Naive thymus-derived CD8-positive, alpha-beta T cell (primary cell): ENCODE measurements at regions not wholly inside any gene's neighbourhood (a gene's known extent, or its start where the extent isn't known, plus 50 kb on each side); places are given as distances from the start of the nearest gene placed in this dataset.

Source experiments
- ATAC-seq, 2 donors: fragments of 150-1000 bp; cut with Tn5 transposase in 1 of 2; sonication (Bioruptor Pico), chemical (Tn5 transposase) in 1 of 2; 1 replicate in 1 of 2; 2 replicates in 1 of 2; pipeline ENCODE4 v1.10.0; 2021; ENCODE audit warnings: mild to moderate bottlenecking in 2 of 2, moderate library complexity in 2 of 2
- POLR2A ChIA-PET: fragments of 350-600 bp; sonication (Branson Sonifier 250); formaldehyde crosslinking; loops from one replicate; lab custom pipeline; 2021; ENCODE audit warnings: antibody characterized with exemption; lab: Charles Lee
- DNase-seq, 10 donors: peaks; one replicate each; pipeline versions ENCODE4 v3.0.0 to v3.0.0-alpha.2; 2020 to 2022
- H3K27ac Mint-ChIP-seq, 10 donors: one replicate each; pipeline ENCODE4 v1.8.0; 2020 to 2022; ENCODE audit warnings: mild to moderate bottlenecking in 10 of 10, mixed read lengths in 10 of 10, moderate library complexity in 4 of 10, inconsistent platforms in 1 of 10
- H3K27me3 Mint-ChIP-seq, 5 donors: one replicate each; pipeline ENCODE4 v1.8.0; 2021 to 2022; ENCODE audit warnings: mixed read lengths in 5 of 5
- H3K36me3 Mint-ChIP-seq, 3 donors: one replicate each; pipeline ENCODE4 v1.8.0; 2020 to 2022; ENCODE audit warnings: mixed read lengths in 3 of 3, mild to moderate bottlenecking in 2 of 3, inconsistent platforms in 1 of 3
- H3K4me1 Mint-ChIP-seq, 4 donors: one replicate each; pipeline ENCODE4 v1.8.0; 2021 to 2022; ENCODE audit warnings: mixed read lengths in 4 of 4
- H3K4me3 Mint-ChIP-seq, 10 donors: one replicate each; pipeline ENCODE4 v1.8.0; 2020 to 2022; ENCODE audit warnings: mild to moderate bottlenecking in 10 of 10, mixed read lengths in 10 of 10, moderate library complexity in 6 of 10, inconsistent platforms in 1 of 10
- H3K9me3 Mint-ChIP-seq, 9 donors: one replicate each; pipeline ENCODE4 v1.8.0; 2020 to 2022; ENCODE audit warnings: mixed read lengths in 9 of 9, mild to moderate bottlenecking in 3 of 9, inconsistent platforms in 1 of 9, moderate library complexity in 1 of 9

DNA sequence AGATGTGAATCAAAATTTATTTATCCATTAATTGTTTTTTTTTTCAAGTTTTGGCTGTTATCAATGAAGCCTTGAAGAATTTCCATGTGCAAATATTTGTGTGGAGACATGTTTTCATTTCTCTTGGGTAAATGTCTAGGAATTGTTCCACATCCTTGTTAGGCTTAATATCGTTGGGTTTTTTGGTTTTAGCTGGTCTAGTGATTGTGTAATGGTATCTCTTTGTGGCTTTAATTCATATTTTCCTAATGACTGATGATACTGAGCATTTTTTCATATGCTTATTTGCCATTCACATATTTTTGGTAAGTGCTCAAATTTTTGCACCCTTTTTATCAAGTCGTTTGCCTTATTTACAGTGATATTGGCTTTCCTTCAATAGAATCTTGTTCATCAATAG is 250.3 kb upstream of the EPHA4 start:
- POLR2A ChIA-PET, result no interaction called here
- no peak for ATAC-seq
- Mint-ChIP-seq H3K4me3 (no peak overlapping the region), H3K9me3 (peaks cover 0 to 7% (median 0%) of the 10 kb centered on the region in 9 donors), H3K4me1 (no peaks in the 10 kb centered on the region), H3K27me3 (no peaks in the 10 kb centered on the region), H3K36me3 (no peaks in the 10 kb centered on the region), H3K27ac (no peak overlapping the region)
- no peak for DNase-seq

DNA sequence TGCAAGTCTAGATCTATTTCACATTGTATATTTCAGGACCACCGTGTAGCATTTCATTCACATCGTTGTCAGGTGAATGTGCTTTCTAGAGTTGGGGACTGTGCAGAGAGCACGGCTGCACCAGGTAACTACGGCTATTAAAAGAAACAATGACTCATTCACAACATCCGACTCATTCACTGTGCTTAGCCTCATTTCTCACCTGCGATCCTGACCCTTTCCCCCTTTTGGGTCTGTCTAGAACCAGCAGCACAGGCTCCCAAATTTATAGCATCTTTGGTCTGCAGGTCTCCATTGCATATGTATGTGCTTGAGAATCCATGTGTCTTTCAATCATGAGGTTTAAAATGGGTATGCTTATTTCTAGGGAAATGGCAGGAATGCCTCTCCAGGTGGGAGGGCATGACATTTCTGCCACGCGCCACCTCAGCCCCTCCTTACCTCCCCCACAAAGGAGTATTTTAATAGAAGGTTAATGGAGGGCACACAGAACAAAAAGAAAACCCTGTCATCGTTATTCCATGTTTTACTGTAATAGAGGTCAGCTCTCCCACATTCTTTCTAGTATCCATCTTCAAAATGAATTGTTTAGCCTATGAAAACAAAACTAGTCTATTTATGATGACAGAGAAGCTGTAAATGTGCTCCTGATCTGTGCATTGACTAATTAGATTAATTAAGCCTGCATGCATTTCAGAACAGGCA is 246.7 kb upstream of the EPHA4 start:
- POLR2A ChIA-PET, result no interaction called here
- Mint-ChIP-seq H3K36me3 (no peaks in the 10 kb centered on the region), H3K27ac (no peak overlapping the region), H3K4me3 (no peak overlapping the region), H3K27me3 (peaks cover 0 to 9% (median 0%) of the 10 kb centered on the region in 5 donors), H3K9me3 (peaks cover 0 to 7% (median 0%) of the 10 kb centered on the region in 9 donors), H3K4me1 (no peaks in the 10 kb centered on the region)
- ATAC-seq (no peak), DNase-seq (no peak)

GRCh38 chr2:221817878-221818277 is 245.8 kb upstream of the EPHA4 start:
- DNase-seq (no peak), ATAC-seq (no peak)
- H3K9me3 Mint-ChIP-seq, result peaks cover 0 to 11% (median 0%) of the 10 kb centered on the region in 9 donors
- H3K4me3 Mint-ChIP-seq, result no peak overlapping the region
- H3K36me3 Mint-ChIP-seq, result no peaks in the 10 kb centered on the region
- no peaks in the 10 kb centered on the region for H3K4me1 Mint-ChIP-seq
- POLR2A ChIA-PET, result no interaction called here
- H3K27me3 Mint-ChIP-seq, result peaks cover 0 to 9% (median 0%) of the 10 kb centered on the region in 5 donors
- H3K27ac Mint-ChIP-seq, result no peak overlapping the region

DNA sequence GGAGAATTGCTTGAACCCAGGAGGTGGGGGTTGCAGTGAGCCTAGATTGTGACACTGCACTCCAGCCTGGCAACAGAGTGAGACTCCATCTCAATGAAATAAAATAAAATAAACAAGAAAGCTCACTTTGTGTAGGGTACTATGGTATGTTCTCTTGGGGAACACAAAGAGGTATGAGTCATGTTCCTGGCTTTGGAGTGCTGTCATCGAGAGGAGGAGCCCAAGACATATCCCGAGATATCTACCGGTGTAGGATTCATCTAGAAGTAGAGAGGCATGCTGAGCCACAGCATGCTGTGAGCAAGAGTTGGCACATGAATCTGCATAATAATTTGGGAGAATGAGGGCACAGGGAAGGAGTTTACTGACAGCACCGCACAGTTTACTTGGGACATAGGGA is 244.9 kb upstream of the EPHA4 start:
- Mint-ChIP-seq H3K9me3 (peaks cover 0 to 17% (median 0%) of the 10 kb centered on the region in 9 donors), H3K4me1 (no peaks in the 10 kb centered on the region), H3K27ac (no peak overlapping the region), H3K27me3 (peaks cover 0 to 9% (median 0%) of the 10 kb centered on the region in 5 donors), H3K4me3 (no peak overlapping the region), H3K36me3 (no peaks in the 10 kb centered on the region)
- POLR2A ChIA-PET, result no interaction called here
- DNase-seq (no peak), ATAC-seq (no peak)

DNA sequence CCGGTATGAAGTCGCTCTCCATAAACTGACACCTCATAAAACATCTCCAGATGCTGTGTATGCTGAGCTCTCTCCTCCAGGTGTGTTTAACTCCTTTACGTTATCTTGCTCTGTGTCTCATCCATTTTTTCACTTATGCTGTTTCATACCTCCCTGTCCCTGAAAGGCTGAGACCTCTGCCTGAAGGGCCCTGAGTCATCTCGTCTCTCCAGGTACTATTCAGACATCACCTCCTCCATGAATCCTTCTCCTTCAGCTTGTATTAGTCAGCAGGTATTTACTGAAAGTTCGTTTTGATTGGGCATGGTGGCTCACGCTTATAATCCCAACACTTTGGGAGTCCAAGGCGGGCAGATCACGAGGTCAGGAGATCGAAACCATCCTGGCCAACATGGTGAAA is 244.5 kb upstream of the EPHA4 start:
- Mint-ChIP-seq H3K27me3 (peaks cover 0 to 9% (median 0%) of the 10 kb centered on the region in 5 donors), H3K36me3 (no peaks in the 10 kb centered on the region), H3K9me3 (peaks cover 0 to 17% (median 0%) of the 10 kb centered on the region in 9 donors), H3K27ac (no peak overlapping the region), H3K4me3 (no peak overlapping the region), H3K4me1 (no peaks in the 10 kb centered on the region)
- ATAC-seq (no peak), DNase-seq (no peak)
- POLR2A ChIA-PET, result no interaction called here

- ATAC-seq, result no peak
Observed at GRCh38 chr2:221810650-221811049, 238.5 kb upstream of the EPHA4 start.

GRCh38 chr2:221810245-221810644 is 238.1 kb upstream of the EPHA4 start:
- Mint-ChIP-seq H3K4me1 (no peaks in the 10 kb centered on the region), H3K27me3 (peaks cover 0 to 5% (median 0%) of the 10 kb centered on the region in 5 donors), H3K27ac (no peak overlapping the region), H3K4me3 (no peak overlapping the region), H3K36me3 (no peaks in the 10 kb centered on the region), H3K9me3 (peaks cover 0 to 19% (median 2%) of the 10 kb centered on the region in 9 donors)
- DNase-seq, result no peak
- POLR2A ChIA-PET, result no interaction called here
- ATAC-seq, result no peak

More at GRCh38 chr2:221810650-221811049, 238.5 kb upstream of the EPHA4 start:
- H3K4me1 Mint-ChIP-seq, result no peaks in the 10 kb centered on the region
- H3K36me3 Mint-ChIP-seq, result no peaks in the 10 kb centered on the region
- no peak overlapping the region for H3K4me3 Mint-ChIP-seq
- H3K27ac Mint-ChIP-seq, result no peak overlapping the region
- DNase-seq, result no peak
- peaks cover 0 to 19% (median 2%) of the 10 kb centered on the region in 9 donors for H3K9me3 Mint-ChIP-seq
- POLR2A ChIA-PET, result no interaction called here
- H3K27me3 Mint-ChIP-seq, result peaks cover 0 to 5% (median 0%) of the 10 kb centered on the region in 5 donors

DNA sequence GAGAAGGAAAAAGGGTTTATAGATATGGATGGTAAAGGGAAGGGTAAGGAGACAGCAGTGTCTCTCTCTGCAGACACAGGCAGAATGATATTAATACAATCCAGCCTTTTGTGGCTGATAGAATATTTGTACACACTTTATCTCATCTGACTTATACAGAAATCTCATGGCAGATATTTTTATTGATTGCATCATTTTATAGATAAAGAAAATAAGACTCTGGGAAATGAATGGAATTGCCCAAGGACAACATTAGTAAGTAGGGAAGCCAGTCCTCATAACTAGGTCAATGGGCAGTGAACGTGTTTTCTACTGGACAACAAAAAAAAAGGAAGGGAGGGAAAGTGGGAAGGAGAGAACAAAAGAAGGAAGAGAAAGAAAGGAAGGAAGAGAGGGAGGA is 236.4 kb upstream of the EPHA4 start:
- Mint-ChIP-seq H3K36me3 (no peaks in the 10 kb centered on the region), H3K9me3 (peaks cover 0 to 19% (median 2%) of the 10 kb centered on the region in 9 donors), H3K27me3 (peaks cover 0 to 1% (median 0%) of the 10 kb centered on the region in 5 donors), H3K27ac (no peak overlapping the region), H3K4me1 (no peaks in the 10 kb centered on the region), H3K4me3 (no peak overlapping the region)
- POLR2A ChIA-PET, result no interaction called here
- ATAC-seq (no peak), DNase-seq (no peak)

- Mint-ChIP-seq H3K9me3 (peaks cover 0 to 13% (median 2%) of the 10 kb centered on the region in 9 donors), H3K4me3 (no peak overlapping the region), H3K4me1 (no peaks in the 10 kb centered on the region), H3K27ac (no peak overlapping the region), H3K36me3 (no peaks in the 10 kb centered on the region), H3K27me3 (peaks cover 0 to 1% (median 0%) of the 10 kb centered on the region in 5 donors)
- POLR2A ChIA-PET, result interaction anchor here (0.7 kb wide), 1 partner anchor 140 kb away, joined by 3 read pairs; no protein-coding TSS in a partner anchor
- DNase-seq (no peak), ATAC-seq (no peak)
Observed at GRCh38 chr2:221807706-221808105, 235.6 kb upstream of the EPHA4 start.

- Mint-ChIP-seq H3K36me3 (no peaks in the 10 kb centered on the region), H3K4me3 (no peak overlapping the region), H3K27me3 (peaks cover 0 to 3% (median 0%) of the 10 kb centered on the region in 5 donors), H3K9me3 (peaks cover 0 to 8% (median 1%) of the 10 kb centered on the region in 9 donors), H3K27ac (no peak overlapping the region), H3K4me1 (no peaks in the 10 kb centered on the region)
- POLR2A ChIA-PET, result no interaction called here
- no peak for ATAC-seq
- DNase-seq, result no peak
Observed at GRCh38 chr2:221802089-221802488, 230.0 kb upstream of the EPHA4 start.

GRCh38 chr2:221792971-221793521 is 220.9 kb upstream of the EPHA4 start:
- ATAC-seq (no peak), DNase-seq (no peak)
- H3K4me1 Mint-ChIP-seq, result no peaks in the 10 kb centered on the region
- POLR2A ChIA-PET, result no interaction called here
- no peaks in the 10 kb centered on the region for H3K36me3 Mint-ChIP-seq
- H3K27me3 Mint-ChIP-seq, result no peaks in the 10 kb centered on the region
- H3K27ac Mint-ChIP-seq, result no peak overlapping the region
- no peak overlapping the region for H3K4me3 Mint-ChIP-seq
- peaks cover 0 to 7% (median 3%) of the 10 kb centered on the region in 9 donors for H3K9me3 Mint-ChIP-seq

GRCh38 chr2:221791844-221792243 is 219.7 kb upstream of the EPHA4 start:
- ATAC-seq (no peak), DNase-seq (no peak)
- Mint-ChIP-seq H3K4me3 (no peak overlapping the region), H3K27ac (no peak overlapping the region), H3K9me3 (peaks cover 0 to 10% (median 3%) of the 10 kb centered on the region in 9 donors), H3K36me3 (no peaks in the 10 kb centered on the region), H3K27me3 (no peaks in the 10 kb centered on the region), H3K4me1 (no peaks in the 10 kb centered on the region)
- POLR2A ChIA-PET, result no interaction called here

DNA sequence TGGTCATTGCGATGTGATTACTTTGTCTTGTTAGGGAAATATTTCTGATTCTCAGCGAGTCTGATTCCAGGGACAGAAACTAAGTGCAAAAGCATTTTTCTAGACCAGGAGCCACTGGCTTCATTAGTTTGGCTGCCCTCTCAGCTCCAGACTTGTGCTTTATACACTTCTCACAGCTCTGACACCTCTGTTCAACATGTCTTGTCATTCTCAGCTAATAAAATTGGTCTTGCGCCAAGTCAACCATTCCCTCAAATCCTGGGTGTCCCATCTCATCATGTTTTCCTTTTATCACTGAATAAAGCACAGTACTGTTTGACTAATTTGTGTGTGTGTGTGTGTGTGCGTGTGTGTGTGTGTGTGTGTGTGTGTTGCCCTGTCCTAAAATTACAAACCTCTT is 215.5 kb upstream of the EPHA4 start:
- Mint-ChIP-seq H3K36me3 (no peaks in the 10 kb centered on the region), H3K4me3 (no peak overlapping the region), H3K27me3 (peaks cover 0 to 3% (median 0%) of the 10 kb centered on the region in 5 donors), H3K4me1 (no peaks in the 10 kb centered on the region), H3K9me3 (peaks cover 0 to 25% (median 4%) of the 10 kb centered on the region in 9 donors), H3K27ac (no peak overlapping the region)
- ATAC-seq, result no peak
- no peak for DNase-seq
- POLR2A ChIA-PET, result no interaction called here
